Esophagus muscularis mucosa (tissue), 4 donors: ENCODE measurements at regions not wholly inside any gene's neighbourhood (a gene's known extent, or its start where the extent isn't known, plus 50 kb on each side); places are given as distances from the start of the nearest gene placed in this dataset.
"Not testable (repeated sequence)": the region's sequence is repeated elsewhere in the genome, so short reads cannot be mapped to it uniquely, and the experiment has no call there.

ENCODE experiments used
- DNase-seq: peaks from one replicate; pipeline ENCODE4 v3.0.0-alpha.2; 2017; ENCODE audit errors: extremely low spot score
- H3K27ac ChIP-seq, 4 donors: fragments of 200-600 bp; sonication (generic); replicated peaks in 1 of 4; 1 replicate in 3 of 4; 2 replicates in 1 of 4; pipeline ENCODE4 v1.5.1; 2016 to 2019; ENCODE audit warnings: mild to moderate bottlenecking in 1 of 4
- H3K27me3 ChIP-seq, 4 donors: fragments of 200-600 bp; sonication (generic); one replicate each; pipeline versions ENCODE4 v1.5.1 to v1.6.0; 2016 to 2019
- H3K36me3 ChIP-seq, 4 donors: fragments of 200-600 bp; sonication (generic); one replicate each; pipeline ENCODE4 v1.5.1; 2016 to 2019
- H3K4me1 ChIP-seq, 4 donors: fragments of 200-600 bp; sonication (generic); one replicate each; pipeline ENCODE4 v1.5.1; 2016 to 2019
- H3K4me3 ChIP-seq, 4 donors: fragments of 200-600 bp; sonication (generic); 1 replicate in 2 of 4; 2 replicates in 2 of 4; pipeline ENCODE4 v1.5.1; 2016 to 2019; ENCODE audit warnings: mild to moderate bottlenecking in 4 of 4, moderate library complexity in 1 of 4
- H3K9me3 ChIP-seq, 4 donors: fragments of 200-600 bp; sonication (generic); 1 replicate in 3 of 4; 2 replicates in 1 of 4; pipeline ENCODE4 v1.5.1; 2016 to 2019
- EP300 ChIP-seq: sonication (generic); formaldehyde crosslinking; IDR thresholded peaks from one replicate; pipeline ENCODE4 v1.6.1; 2017; ENCODE audit warnings: antibody characterized with exemption
- POLR2A ChIP-seq: fragments of 450-650 bp; IDR thresholded peaks from one replicate; pipeline ENCODE4 v1.6.1; 2017; ENCODE audit warnings: antibody characterized with exemption, moderate library complexity, mild to moderate bottlenecking, low read depth
- POLR2AphosphoS5 ChIP-seq, 2 donors: sonication (generic); formaldehyde crosslinking; IDR thresholded peaks; one replicate each; pipeline ENCODE4 v1.6.1; 2017; ENCODE audit warnings: antibody characterized with exemption in 2 of 2
- WGBS: methylation state at CpG from one replicate; pipeline ENCODE4 v1.1.5; 2018; 5-methylcytosine and 5-hydroxymethylcytosine counted together
- intact Hi-C: fragments of 100-400 bp; cut with DNase I; formaldehyde crosslinking; loops from one replicate; pipeline ENCODE4 v1.15.1; 2023
- TF ChIP-seq, protein P1 (sequence below), 3 experiments: fragments of 200-600 bp in 2 of 3; fragments of 450-650 bp in 1 of 3; sonication (generic) in 2 of 3; IDR thresholded peaks; one replicate each; pipeline ENCODE4 v1.5.1; 2017 to 2019; ENCODE audit warnings: antibody characterized with exemption in 3 of 3, mild to moderate bottlenecking in 2 of 3, moderate library complexity in 1 of 3

GRCh38 chr7:131935180-131935579 is 378.8 kb upstream of the PODXL start:
- Histone ChIP-seq H3K36me3 (no peaks in the 10 kb centered on the region), H3K4me1 (no peaks in the 10 kb centered on the region), H3K9me3 (no peaks in the 10 kb centered on the region), H3K27ac (no peak overlapping the region), H3K27me3 (peaks cover 0 to 3% (median 0%) of the 10 kb centered on the region in 4 donors), H3K4me3 (no peak overlapping the region)
- no peak for DNase-seq
- intact Hi-C loops, result no loop called here
- 75% methylated on average over 3 of the region's 3 CpGs for WGBS
- no peak for TF ChIP-seq POLR2AphosphoS5 (IDR thresholded peaks at IDR 0.05)
- TF ChIP-seq EP300, result no peak
- TF ChIP-seq POLR2A, result no peak
- TF ChIP-seq, protein P1, sequence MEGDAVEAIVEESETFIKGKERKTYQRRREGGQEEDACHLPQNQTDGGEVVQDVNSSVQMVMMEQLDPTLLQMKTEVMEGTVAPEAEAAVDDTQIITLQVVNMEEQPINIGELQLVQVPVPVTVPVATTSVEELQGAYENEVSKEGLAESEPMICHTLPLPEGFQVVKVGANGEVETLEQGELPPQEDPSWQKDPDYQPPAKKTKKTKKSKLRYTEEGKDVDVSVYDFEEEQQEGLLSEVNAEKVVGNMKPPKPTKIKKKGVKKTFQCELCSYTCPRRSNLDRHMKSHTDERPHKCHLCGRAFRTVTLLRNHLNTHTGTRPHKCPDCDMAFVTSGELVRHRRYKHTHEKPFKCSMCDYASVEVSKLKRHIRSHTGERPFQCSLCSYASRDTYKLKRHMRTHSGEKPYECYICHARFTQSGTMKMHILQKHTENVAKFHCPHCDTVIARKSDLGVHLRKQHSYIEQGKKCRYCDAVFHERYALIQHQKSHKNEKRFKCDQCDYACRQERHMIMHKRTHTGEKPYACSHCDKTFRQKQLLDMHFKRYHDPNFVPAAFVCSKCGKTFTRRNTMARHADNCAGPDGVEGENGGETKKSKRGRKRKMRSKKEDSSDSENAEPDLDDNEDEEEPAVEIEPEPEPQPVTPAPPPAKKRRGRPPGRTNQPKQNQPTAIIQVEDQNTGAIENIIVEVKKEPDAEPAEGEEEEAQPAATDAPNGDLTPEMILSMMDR (IDR thresholded peaks at IDR 0.05), result no peak

GRCh38 chr7:131934452-131934851 is 378.0 kb upstream of the PODXL start:
- Histone ChIP-seq H3K4me3 (no peak overlapping the region), H3K36me3 (no peaks in the 10 kb centered on the region), H3K27ac (no peak overlapping the region), H3K9me3 (no peaks in the 10 kb centered on the region), H3K4me1 (no peaks in the 10 kb centered on the region), H3K27me3 (peaks cover 0 to 4% (median 0%) of the 10 kb centered on the region in 4 donors)
- 83% methylated on average over 3 of the region's 3 CpGs for WGBS
- TF ChIP-seq POLR2A, result no peak
- no peak for TF ChIP-seq EP300
- DNase-seq, result no peak
- intact Hi-C loops, result no loop called here

GRCh38 chr7:131933751-131934289 is 377.4 kb upstream of the PODXL start:
- 75% methylated on average over 6 of the region's 6 CpGs for WGBS
- TF ChIP-seq POLR2A (no peak), POLR2AphosphoS5 (IDR thresholded peaks at IDR 0.05) (no peak), EP300 (no peak)
- TF ChIP-seq, protein P1 (IDR thresholded peaks at IDR 0.05), result no peak

DNA sequence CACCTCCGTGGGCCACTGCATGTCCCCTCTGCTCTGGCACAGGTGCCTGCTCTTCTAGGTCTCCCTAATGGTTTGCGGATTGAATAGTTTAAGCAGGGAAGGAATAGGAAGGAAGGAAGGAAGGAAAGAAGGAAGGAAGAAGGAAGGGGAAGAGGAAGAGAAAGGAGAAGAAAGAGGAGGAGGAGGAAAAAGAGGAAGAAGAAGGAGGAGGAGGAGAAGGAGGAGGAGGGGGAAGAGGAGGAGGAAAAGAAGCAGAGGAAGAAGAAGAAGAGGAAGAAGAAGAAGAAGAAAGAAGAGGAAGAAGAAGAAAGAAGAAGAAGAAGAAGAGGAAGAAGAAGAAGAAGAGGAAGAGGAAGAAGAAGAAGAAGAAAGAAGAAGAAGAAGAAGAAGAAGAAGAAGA is 376.8 kb upstream of the PODXL start:
- 96% methylated on average over 2 of the region's 2 CpGs for WGBS
- H3K9me3 ChIP-seq, intact Hi-C loops: not testable (repeated sequence)

More at GRCh38 chr7:131933751-131934289, 377.4 kb upstream of the PODXL start:
- Histone ChIP-seq H3K9me3 (no peaks in the 10 kb centered on the region), H3K4me3 (no peak overlapping the region), H3K27ac (no peak overlapping the region), H3K27me3 (peaks cover 0 to 4% (median 0%) of the 10 kb centered on the region in 4 donors), H3K36me3 (no peaks in the 10 kb centered on the region), H3K4me1 (no peaks in the 10 kb centered on the region)
- intact Hi-C loops, result no loop called here
- no peak for DNase-seq

DNA sequence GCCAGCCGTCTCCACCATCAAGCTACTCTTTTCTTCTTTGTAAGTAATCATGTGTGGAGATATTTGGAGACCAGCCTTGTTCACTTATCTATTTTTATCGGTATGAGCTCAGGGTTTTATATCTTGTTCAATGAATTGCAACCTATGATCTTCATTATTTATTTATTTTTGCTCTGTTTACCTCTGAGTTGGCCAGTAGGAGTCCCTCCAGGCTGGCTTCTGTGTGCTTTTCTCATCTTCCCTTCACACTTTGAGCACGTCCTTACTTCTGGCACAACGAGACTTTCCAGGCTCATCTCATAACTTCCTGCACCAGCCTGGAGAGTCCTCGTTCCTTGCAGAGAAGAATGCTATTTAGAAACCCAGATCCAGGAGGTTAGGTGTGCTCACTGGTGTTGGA is 375.8 kb upstream of the PODXL start:
- DNase-seq, result no peak
- Histone ChIP-seq H3K9me3 (no peaks in the 10 kb centered on the region), H3K4me1 (no peaks in the 10 kb centered on the region), H3K27me3 (peaks cover 0 to 4% (median 0%) of the 10 kb centered on the region in 4 donors), H3K36me3 (no peaks in the 10 kb centered on the region), H3K27ac (no peak overlapping the region), H3K4me3 (no peak overlapping the region)
- 72% methylated on average over 5 of the region's 5 CpGs for WGBS
- intact Hi-C loops, result no loop called here
- TF ChIP-seq POLR2AphosphoS5 (IDR thresholded peaks at IDR 0.05) (no peak), EP300 (no peak), POLR2A (no peak)
- TF ChIP-seq, protein P1 (IDR thresholded peaks at IDR 0.05), result no peak

More for the DNA sequence above, 376.8 kb upstream of the PODXL start:
- not testable (repeated sequence) for H3K27ac ChIP-seq, H3K36me3 ChIP-seq, H3K4me1 ChIP-seq, H3K4me3 ChIP-seq, H3K27me3 ChIP-seq, DNase-seq

DNA sequence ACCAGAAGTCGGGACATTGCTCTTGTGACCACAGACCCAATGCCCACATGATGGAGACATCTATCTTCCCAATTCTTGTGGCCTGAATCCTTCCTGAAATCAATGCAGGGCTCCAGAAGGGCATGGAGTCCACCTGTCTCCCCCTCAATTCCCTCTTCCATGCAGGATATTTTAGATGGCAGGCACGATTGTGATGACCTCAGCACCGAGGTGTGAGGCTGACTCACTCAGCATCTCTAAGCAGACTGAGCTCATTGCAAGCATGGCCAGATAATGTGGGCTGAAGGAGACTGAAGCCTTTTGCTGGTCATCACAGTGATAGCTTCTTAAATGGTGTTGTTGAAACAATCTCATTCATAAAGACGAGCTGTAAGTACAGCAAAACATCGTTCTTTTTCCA is 374.9 kb upstream of the PODXL start:
- no peak for TF ChIP-seq POLR2AphosphoS5 (IDR thresholded peaks at IDR 0.05)
- no peak for TF ChIP-seq EP300
- no peak for TF ChIP-seq POLR2A
- TF ChIP-seq, protein P1 (IDR thresholded peaks at IDR 0.05), result no peak
- WGBS, result 57% methylated on average over 5 of the region's 5 CpGs
- Histone ChIP-seq H3K36me3 (no peaks in the 10 kb centered on the region), H3K9me3 (no peaks in the 10 kb centered on the region), H3K4me1 (no peaks in the 10 kb centered on the region), H3K27ac (no peak overlapping the region), H3K4me3 (no peak overlapping the region), H3K27me3 (peaks cover 0 to 4% (median 0%) of the 10 kb centered on the region in 4 donors)
- intact Hi-C loops, result no loop called here
- DNase-seq, result no peak
